ENCODE measurements at regions not wholly inside any gene's neighbourhood (a gene's known extent, or its start where the extent isn't known, plus 50 kb on each side); places are given as distances from the start of the nearest gene placed in this dataset.
"Not testable (repeated sequence)": the region's sequence is repeated elsewhere in the genome, so short reads cannot be mapped to it uniquely, and the experiment has no call there.

- TF ChIP-seq POLR2A (IDR thresholded peaks at IDR 0.05): not testable (repeated sequence)
- TF ChIP-seq, protein P1, sequence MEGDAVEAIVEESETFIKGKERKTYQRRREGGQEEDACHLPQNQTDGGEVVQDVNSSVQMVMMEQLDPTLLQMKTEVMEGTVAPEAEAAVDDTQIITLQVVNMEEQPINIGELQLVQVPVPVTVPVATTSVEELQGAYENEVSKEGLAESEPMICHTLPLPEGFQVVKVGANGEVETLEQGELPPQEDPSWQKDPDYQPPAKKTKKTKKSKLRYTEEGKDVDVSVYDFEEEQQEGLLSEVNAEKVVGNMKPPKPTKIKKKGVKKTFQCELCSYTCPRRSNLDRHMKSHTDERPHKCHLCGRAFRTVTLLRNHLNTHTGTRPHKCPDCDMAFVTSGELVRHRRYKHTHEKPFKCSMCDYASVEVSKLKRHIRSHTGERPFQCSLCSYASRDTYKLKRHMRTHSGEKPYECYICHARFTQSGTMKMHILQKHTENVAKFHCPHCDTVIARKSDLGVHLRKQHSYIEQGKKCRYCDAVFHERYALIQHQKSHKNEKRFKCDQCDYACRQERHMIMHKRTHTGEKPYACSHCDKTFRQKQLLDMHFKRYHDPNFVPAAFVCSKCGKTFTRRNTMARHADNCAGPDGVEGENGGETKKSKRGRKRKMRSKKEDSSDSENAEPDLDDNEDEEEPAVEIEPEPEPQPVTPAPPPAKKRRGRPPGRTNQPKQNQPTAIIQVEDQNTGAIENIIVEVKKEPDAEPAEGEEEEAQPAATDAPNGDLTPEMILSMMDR (IDR thresholded peaks at IDR 0.05): not testable (repeated sequence)
Observed at GRCh38 chr5:111956765-111957164, 199.8 kb upstream of the NREP start.

Data from esophagus squamous epithelium (tissue), 4 donors.